SW480 (cell line): ENCODE measurements at regions not wholly inside any gene's neighbourhood (a gene's known extent, or its start where the extent isn't known, plus 50 kb on each side); places are given as distances from the start of the nearest gene placed in this dataset.

Experiments used
- DNase-seq: peaks from one replicate; pipeline ENCODE4 v3.0.0-alpha.2; 2016; ENCODE audit warnings: low spot score

DNA sequence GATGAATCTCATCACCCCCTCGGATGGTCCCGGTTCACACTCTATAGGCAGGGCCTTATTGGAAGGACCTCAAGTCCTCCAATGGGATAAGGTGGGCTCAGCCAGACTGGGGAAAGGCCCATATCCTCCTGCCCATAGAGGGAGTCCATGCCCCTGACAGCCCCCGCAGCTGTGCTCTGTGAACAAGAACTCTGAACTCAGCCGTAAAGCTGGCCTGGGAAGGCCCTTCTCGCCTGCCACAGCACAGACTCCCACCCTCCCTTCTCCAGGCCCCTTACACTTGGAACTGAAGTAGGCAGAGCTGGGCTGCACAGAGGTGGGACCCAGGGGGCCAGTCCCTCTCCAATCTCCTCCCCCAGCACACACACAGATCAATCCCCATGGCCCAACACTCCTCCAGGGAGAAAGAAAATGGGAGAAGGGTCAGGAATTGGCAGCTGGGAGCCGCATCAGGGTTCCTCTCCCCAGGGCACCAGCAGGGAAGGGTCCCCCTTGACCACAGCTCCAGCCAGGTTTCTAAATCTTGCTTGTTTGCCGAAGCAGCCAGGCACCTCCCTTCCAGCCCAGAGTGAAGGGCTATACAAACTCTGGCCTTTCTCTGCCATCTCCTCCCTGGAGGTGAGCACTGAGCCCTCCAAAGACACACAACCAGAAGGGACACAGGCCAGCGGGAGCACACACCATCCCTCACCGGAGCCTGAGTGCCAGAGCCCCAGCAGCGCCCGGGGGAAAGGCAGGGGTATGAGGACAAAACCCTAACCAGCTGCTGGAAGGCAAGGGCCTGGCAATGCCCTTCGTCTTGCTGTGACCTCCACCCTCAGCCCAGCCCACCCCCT is 454.1 kb downstream of the SOX9 start:
- no peak for DNase-seq

DNA sequence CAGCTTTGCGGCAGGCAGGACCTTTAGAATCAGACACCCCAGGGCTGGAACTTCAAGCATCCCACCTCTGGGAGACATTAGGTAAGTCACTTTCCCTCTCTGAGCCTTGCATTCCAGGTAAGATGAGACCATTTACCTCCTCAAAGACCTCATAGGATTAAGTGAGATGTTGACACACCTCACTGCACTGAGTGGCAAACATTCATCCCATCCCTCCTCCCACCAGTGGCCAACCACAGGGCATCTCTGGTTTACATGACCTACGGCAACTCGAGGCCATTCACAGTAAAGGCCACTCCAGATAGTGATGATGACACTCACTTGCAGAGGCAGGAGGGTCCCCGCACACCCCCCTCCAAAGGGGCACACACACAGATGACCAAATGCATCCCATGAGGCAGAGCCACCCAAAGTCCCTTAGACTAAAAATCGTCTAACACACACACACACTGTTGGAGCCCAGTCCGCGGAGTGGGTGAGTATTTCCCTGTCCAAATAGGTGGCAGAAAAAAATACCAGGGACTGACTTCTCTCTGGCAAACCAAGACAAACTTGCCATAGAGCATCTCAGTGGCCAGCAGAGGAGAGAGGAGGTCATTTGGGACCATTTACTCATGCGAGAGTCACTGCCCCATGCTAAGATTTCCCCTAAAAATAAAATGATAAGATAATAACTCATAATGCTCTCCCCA is 454.9 kb downstream of the SOX9 start:
- no peak for DNase-seq

DNA sequence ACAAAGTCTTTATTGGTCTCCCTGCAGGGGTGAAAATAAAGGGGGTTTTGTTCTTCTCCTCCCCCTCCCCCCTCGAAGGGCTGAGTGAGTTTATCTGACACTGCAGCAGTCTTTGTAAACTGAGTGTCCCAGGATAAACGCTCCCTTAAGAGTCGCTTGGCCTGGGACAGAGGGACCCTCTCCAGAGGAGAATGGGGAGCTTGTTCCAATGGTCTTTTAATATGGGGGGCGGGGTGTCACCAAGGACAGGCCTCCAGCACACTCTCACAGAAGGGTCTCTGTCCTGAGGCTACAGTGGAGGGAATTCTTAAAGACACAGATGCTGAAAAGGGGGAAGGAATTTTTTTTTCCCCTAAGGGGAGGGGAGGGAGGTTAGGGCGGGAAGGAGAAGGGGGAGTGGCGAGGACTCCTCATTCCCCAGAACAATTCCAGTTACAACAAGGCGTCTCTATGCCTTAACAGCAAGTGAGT is 455.5 kb downstream of the SOX9 start:
- DNase-seq: no peak

DNA sequence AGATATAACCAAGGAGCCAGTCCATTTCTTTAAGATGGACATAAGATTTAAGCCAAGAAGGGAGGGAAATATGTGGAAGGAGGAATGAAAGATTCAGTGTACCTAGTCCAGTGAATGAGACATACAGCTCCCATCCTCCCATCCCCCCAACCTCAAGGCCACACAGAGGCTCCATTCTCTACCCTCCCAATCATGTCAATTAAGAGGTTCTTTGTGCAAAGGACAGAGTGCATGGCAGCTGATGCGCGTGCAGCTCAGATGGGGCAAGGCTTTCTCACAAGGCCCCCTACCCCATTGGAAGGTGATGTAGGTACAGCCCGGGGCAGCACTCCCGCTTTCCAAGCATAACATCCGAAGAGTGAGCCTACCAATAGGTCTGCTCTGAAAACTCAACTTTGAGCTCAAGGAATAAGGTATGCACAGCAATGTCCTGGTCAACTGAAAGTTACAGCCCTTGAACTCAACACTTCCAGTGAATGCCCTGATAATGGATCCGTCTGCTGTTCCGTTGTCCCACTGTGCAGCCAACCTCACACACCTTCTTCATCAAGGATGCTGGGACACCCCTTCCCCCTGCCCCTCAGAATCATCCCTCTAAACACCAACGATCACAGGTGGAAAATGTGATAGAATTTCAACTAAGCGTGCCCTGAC is 458.1 kb downstream of the SOX9 start:
- DNase-seq: no peak

DNA sequence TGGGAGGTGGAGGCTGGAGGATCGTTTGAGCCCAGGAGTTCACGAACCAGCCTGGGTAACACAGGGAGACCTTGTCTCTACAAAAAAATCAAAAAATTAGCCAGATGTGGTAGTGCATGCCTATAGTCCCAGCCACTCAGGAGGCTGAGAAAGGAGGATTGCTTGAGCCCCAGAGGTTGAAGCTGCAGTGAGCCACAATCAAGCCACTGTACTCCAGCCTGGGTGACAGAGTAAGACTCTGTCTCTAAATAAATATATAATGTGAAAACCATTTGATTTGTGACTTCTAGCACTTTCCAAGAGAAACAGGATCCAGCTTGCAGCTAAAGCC is 459.1 kb downstream of the SOX9 start:
- no peak for DNase-seq

DNA sequence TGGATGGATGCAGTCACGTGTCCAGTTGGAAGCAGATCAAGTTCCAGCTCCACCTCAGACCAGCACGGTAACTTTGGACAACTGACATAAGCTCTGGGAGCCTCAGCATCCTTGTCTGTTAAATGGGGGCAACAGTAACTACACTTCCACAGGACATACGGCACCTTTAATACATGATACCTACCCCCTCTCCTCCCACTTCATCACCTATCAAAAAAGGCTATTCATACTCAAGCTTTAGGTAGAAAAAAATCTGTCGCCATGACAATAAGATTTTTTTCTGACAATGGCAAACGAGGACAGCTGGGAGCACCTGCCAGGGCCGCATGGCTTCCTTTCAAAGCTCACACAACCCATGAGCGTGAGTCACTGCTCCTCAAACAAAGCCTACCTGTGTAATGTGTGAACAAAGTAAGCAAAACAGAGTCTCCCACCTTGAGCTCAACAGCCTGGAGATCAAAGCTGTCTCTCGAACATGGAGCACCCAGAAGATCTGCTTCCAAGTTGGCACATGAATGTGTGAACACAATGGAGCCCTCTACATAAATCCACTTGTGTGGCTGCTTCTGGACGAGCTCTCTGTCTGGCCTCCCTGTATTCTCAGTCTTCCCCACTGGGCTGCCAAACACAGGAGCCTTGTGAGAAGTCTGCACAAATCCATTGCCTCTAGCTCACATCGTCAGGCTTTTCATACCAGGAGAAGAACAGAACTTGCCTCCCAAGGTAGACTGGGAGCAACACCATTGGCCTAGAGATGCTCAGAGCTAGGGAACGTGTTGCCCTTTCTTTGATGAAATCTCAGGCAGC is 459.7 kb downstream of the SOX9 start:
- DNase-seq: peak; percentile 96

DNA sequence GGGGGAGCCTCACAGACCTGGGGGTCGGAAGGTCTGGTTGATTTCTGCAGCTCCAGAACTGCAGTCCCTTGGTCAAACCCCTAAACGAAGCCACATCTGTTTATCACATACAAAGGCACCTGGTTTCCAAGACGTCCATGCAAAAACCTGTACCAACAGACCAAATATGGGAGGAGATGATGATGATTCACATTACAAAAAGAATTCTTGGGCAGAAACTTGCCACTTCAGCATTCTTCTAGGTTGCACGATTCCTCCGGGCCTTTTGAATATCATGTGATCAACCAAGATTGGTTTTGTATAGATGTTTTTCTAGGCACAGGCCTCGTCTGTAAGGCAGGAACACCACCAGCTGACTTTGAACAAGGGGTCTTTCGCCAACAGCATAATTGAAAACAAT is 466.3 kb downstream of the SOX9 start:
- peak; percentile 17 for DNase-seq

DNA sequence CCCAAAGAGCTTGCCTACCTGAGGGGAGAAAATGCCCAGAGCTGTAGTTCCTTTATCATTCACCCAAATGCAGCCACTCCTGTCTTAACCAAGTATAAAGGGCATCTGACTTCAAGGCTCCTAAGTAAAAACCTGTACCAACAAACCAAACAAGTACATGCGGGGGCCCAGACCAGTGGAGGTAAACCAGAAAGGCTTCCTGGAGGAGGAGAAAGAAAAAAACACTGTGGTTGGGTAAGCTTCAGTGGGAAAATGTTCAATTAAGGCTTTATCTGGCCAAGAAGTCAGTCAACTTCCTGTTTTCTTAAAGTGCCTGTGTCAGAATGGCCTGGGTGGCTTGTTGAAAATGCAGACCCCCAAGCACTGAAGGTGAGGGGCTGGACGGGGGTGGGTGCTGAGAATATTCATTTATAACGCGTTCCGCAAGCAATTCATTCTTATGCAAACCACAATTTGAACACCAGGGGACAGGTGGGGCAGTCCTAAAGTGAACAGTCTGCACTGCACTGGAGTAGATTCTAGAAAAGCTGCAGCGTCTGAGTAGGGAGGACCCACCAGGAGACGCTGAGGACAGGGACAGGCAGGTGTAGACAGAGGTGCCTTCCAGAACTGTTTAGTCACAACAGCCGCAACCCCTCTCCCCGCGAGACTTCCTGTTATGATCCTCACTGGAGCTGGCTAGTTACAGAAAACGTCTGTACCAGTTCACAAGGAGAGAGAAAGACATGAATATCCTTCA is 467.1 kb downstream of the SOX9 start:
- DNase-seq: peak; percentile 73

DNA sequence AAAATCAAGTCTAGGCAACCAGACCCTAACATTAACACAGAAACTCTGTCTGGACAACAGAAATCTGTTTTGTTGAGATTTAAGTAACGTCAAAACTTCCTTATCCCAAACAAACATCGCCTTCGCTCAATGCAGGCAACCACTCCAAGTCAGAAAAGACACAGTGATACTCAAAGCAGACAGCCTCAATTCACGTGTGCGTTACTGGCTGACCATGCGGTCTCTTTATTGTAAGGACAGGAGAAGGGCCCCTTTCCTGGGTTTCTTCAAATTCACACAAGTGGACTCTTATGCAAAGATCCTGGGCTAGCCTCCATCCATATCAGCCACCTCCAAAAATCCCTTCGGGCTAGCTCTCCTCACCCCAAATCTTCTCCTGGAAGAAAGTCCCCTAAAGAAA is 467.7 kb downstream of the SOX9 start:
- DNase-seq: no peak

DNA sequence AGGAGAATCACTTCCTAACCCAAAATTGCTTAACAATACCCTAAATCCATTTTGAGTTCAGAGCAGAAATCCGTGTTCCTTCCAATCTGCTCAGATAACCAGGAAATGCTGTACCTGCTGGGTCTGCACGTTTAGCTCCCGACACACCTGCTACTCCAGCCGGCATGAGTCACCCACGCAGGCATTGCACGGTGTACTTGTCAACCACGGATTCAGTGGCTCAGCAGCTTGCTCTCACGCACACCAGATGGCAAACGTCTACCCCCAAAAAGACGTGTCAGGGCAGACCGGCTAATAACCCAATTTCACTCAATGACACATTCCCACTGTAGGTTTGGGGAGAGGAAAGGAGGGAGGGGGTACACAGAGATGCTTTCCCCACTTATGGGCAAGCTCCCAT is 468.1 kb downstream of the SOX9 start:
- DNase-seq: peak; percentile 95

DNA sequence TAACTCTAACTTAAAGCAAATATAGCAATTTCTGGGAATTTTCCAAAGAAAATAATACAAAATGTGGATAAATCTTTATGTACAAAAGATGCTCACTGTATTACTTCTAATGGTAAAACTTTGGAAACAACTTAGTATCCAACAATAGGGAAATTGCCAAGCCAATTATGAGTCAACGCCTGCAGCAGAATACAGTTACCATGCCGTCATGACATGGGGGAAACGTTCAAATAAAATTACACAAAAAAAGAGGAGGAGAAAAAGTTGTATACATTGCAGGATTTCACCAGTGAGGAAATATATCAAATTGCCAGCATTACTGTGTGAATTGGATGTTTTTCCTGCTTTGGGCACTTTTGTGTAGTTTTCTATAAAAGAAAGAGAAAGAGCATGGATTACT is 469.6 kb downstream of the SOX9 start:
- DNase-seq: peak; percentile 56

DNA sequence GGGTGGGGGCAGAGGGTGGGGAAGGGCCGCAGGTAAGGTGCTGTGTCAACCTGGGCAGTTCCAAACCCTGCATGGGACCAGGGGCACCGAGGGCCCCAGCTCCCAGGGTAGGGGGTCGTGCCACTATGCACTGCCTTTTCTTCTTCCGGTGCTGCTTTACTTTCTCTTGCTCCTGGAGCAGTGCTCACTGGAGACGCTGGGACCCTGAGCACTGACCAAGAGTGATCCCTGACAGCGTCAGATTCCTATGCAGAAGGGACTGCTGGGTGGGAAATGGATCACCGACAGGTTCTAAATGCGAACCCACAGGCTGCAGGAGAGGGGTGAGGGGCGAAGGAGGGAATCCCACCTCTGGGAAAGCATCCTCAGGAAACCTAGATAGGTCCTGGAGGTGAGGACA is 470.1 kb downstream of the SOX9 start:
- no peak for DNase-seq

DNA sequence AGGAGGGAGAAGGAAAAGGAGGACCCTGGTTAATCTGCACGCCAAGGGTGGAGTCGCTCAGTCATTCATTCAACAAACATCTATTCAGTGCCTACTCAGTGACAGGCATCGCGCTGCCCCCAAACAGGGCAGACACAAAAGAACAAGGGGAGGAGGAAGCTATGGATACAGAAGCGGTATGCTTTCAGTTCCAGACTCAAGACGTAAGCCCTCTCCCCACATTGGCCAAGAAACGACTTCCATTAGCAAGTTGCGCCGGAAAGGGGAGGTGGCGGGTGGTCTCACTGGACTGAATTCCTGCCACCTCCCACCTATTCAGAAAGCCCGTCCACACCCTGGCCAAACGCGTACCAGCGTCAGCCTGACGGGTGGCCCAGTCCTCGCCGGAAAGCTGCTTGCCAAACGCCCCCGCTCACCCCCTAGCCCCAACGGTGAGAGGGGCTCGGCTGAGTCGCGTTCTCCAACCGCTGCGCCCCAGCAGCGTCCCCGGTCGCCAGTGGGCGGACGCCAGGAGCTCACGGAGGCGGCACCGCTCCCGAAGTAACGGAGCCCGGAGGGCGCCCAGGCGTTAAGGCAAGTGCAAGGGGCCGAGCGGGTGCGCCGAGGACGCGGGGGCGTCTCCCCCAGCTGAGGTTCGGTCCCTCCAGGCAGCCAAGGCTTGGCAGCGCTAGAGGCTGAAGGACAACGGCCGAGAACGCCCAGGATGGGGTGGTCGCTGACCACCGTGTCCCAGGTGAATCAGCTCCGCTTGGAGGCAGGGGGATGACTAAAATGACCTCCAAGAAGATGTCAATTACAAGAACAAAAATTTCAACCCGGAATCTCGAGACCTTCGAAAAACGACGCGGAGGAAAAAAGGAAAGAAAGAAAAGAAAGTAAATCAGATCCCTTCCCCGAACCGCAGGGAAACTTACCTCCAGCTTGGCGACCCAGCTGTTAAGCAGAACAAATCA is 470.7 kb downstream of the SOX9 start:
- peak; percentile 52 for DNase-seq

DNA sequence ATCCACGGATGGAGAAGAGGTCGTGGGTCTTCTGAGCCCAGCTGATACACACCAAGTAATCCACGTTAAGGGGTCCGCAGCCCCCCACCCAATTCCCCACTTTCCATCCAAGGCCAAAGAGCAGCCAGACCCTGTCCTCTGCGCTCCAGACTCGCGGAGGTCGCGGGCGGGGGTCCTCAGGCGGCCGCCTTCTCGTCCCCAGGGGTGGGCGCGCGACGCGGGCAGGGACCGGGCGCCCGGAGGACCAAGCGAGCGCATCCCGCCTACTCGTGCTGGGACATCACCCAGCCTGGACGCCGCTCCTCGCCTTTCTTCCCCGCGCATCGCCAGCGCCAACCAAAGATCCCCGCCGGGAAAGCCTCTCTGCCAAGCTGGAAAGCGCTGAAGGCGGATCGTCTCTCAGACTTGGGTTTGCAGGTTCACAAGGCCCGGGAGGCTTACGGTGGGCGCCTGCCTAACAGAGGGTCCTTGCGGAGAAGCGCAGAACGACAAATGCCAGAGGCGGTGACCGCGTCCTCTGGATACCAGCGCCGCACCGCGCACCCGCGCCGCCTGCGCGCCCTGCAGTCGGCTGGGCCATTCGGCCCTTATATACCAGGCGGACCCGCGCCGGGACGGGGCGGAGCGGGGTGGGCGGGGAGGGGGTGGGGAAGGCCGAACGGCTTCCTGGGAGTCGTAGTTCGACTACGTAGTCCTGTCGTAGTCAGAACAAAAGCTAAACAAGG is 471.6 kb downstream of the SOX9 start:
- peak; percentile 80 for DNase-seq

DNA sequence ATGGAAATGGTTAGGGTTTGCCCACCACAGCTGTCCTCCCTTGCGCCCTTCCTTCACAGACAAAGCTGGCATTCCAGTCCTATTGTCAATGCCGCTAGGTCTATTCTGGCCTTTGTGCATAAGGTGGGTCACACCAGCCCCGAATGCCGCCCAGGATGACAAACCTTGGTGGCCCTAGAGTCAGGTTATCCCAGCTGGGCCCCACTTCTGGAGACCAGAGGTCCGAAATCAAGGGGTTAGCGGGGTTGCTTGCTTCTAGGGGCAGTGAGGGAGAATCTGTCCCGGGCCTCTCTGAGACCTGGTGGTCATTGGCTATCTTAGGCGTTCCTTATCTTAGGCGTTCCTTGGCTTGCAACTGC is 472.1 kb downstream of the SOX9 start:
- DNase-seq: no peak

DNA sequence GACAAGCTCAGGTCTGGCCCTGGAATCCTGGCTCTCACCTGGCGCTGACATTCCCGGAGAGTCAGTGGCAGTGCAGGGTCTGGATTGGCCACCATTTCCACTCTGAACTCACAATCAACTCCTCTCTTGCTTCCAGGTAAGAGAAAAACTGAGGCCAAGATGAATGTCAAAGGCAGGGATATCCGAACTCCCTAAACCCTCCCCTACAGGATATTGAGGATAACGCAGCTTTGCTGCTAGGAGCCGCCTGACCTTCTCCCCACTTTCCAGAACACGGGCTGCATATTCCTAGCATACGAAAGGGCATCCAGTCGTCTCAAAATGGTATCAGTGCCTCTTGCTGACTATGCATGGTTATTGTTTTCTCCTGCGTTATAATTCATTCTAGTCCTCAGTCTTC is 473.4 kb downstream of the SOX9 start:
- DNase-seq: no peak
